NCI-H146 (cell line): ENCODE measurements at regions not wholly inside any gene's neighbourhood (a gene's known extent, or its start where the extent isn't known, plus 50 kb on each side); places are given as distances from the start of the nearest gene placed in this dataset.
"Not testable (repeated sequence)": the region's sequence is repeated elsewhere in the genome, so short reads cannot be mapped to it uniquely, and the experiment has no call there.

Experiments used
- DNase-seq: peaks from one replicate; lab custom pipeline; 2025; lab: John Stamatoyannopoulos, UW

GRCh38 chr17:36695710-36696109 lies 94.3 kb downstream of the MRM1 start:
- not testable (repeated sequence) for DNase-seq

GRCh38 chr17:36696805-36697204 lies 95.4 kb downstream of the MRM1 start:
- no peak for DNase-seq

GRCh38 chr17:36697903-36698530 lies 96.6 kb downstream of the MRM1 start:
- peak; percentile 15 for DNase-seq

GRCh38 chr17:36701429-36702099 lies 100.2 kb downstream of the MRM1 start:
- DNase-seq: no peak

GRCh38 chr17:36702636-36703035 lies 101.3 kb downstream of the MRM1 start:
- DNase-seq: no peak

- peak; percentile 23 for DNase-seq
Observed at GRCh38 chr17:36703860-36704266, 102.5 kb downstream of the MRM1 start.

GRCh38 chr17:36705283-36705795 lies 104.0 kb downstream of the MRM1 start:
- no peak for DNase-seq

- peak; percentile 68 for DNase-seq
Observed at GRCh38 chr17:36705874-36706731, 104.7 kb downstream of the MRM1 start.

GRCh38 chr17:36707904-36708303 lies 106.5 kb downstream of the MRM1 start:
- no peak for DNase-seq

- DNase-seq: no peak
Observed at GRCh38 chr17:36714789-36715188, 113.4 kb downstream of the MRM1 start.

GRCh38 chr17:36715951-36716350 lies 114.6 kb downstream of the MRM1 start:
- no peak for DNase-seq

GRCh38 chr17:36717088-36717487 lies 115.7 kb downstream of the MRM1 start:
- DNase-seq: no peak

GRCh38 chr17:36720131-36720530 lies 118.7 kb downstream of the MRM1 start:
- peak; percentile 9 for DNase-seq

GRCh38 chr17:36721560-36722120 lies 120.3 kb downstream of the MRM1 start:
- DNase-seq: peak; percentile 95

- peak; percentile 92 for DNase-seq
Observed at GRCh38 chr17:36722121-36722902, 120.9 kb downstream of the MRM1 start.

GRCh38 chr17:36722903-36723263 lies 121.5 kb downstream of the MRM1 start:
- no peak for DNase-seq

- DNase-seq: no peak
Observed at GRCh38 chr17:36723459-36724025, 122.2 kb downstream of the MRM1 start.

GRCh38 chr17:36726199-36726598 lies 124.8 kb downstream of the MRM1 start:
- DNase-seq: no peak

GRCh38 chr17:36727052-36727451 lies 125.7 kb downstream of the MRM1 start:
- no peak for DNase-seq

GRCh38 chr17:36727577-36727976 lies 126.2 kb downstream of the MRM1 start:
- DNase-seq: no peak
